HEK293 (cell line): ENCODE measurements at regions not wholly inside any gene's neighbourhood (a gene's known extent, or its start where the extent isn't known, plus 50 kb on each side); places are given as distances from the start of the nearest gene placed in this dataset.

Experiments used
- CTCF ChIA-PET: fragments of 350-600 bp; formaldehyde crosslinking; extraction: SDS; loops from one replicate; lab custom pipeline; 2021; ENCODE audit warnings: antibody characterized with exemption; lab: Yijun Ruan, JAX
- POLR2A ChIA-PET: fragments of 300-600 bp; formaldehyde crosslinking; extraction: SDS; loops from one replicate; lab custom pipeline; 2020; ENCODE audit warnings: antibody characterized with exemption, inconsistent platforms; lab: Yijun Ruan, JAX
- H3K27ac ChIP-seq: fragments of 200-500 bp; sonication (Bioruptor generic); 2 replicates; pipeline ENCODE4 v1.5.1; 2014; ENCODE audit warnings: low read depth, low read length, control low read depth, inconsistent platforms; ENCODE audit errors: extremely low read depth
- H3K36me3 ChIP-seq, 2 experiments: fragments of 200-500 bp in 1 of 2; sonication (Bioruptor generic) in 1 of 2; 1 replicate in 1 of 2; 2 replicates in 1 of 2; pipeline ENCODE4 v1.5.1; 2014 to 2017; ENCODE audit warnings: inconsistent platforms in 2 of 2, low read length in 2 of 2; ENCODE audit not compliant: control insufficient read depth in 2 of 2, insufficient read depth in 1 of 2
- H3K4me1 ChIP-seq: fragments of 200-500 bp; sonication (Bioruptor generic); 2 replicates; pipeline ENCODE4 v1.5.1; 2014; ENCODE audit warnings: mild to moderate bottlenecking, low read length, inconsistent platforms; ENCODE audit not compliant: control insufficient read depth, insufficient read depth
- H3K4me3 ChIP-seq: 2 replicates; pipeline ENCODE4 v1.5.1; 2011; ENCODE audit warnings: low read depth, mild to moderate bottlenecking, control low read depth, low read length, moderate library complexity
- H3K9me3 ChIP-seq: fragments of 200-500 bp; sonication (Bioruptor generic); 2 replicates; pipeline ENCODE4 v1.5.1; 2014; ENCODE audit warnings: low read depth, low read length, inconsistent platforms; ENCODE audit not compliant: control insufficient read depth, insufficient read depth
- ATF2 ChIP-seq: fragments of 450-650 bp; formaldehyde crosslinking; IDR thresholded peaks from 2 replicates; pipeline ENCODE4 v1.5.1; 2016; ENCODE audit warnings: missing biosample characterization, missing genetic modification characterization, low read depth
- GLI2 ChIP-seq: fragments of 450-650 bp; formaldehyde crosslinking; IDR thresholded peaks from 2 replicates; pipeline ENCODE4; 2017; ENCODE audit warnings: missing biosample characterization, missing genetic modification characterization, low read depth, borderline replicate concordance
- OVOL3 ChIP-seq: fragments of 450-650 bp; formaldehyde crosslinking; IDR thresholded peaks from 2 replicates; pipeline ENCODE4 v1.5.1; 2016; ENCODE audit warnings: missing biosample characterization, missing genetic modification characterization
- PBX3 ChIP-seq: sonication (generic); formaldehyde crosslinking; IDR thresholded peaks from 2 replicates; pipeline ENCODE4 v1.8.1; 2022; ENCODE audit warnings: mild to moderate bottlenecking, moderate library complexity, missing genetic modification reagents
- SALL2 ChIP-seq: fragments of 450-650 bp; formaldehyde crosslinking; IDR thresholded peaks from 2 replicates; pipeline ENCODE4 v1.5.0; 2017; ENCODE audit warnings: missing biosample characterization, mild to moderate bottlenecking, missing genetic modification characterization, borderline replicate concordance
- SCRT2 ChIP-seq: fragments of 450-650 bp; formaldehyde crosslinking; IDR thresholded peaks from 2 replicates; pipeline ENCODE4 v1.5.1; 2016; ENCODE audit warnings: missing biosample characterization, missing genetic modification characterization
- SETDB1 ChIP-seq: IDR thresholded peaks from one replicate; pipeline ENCODE4 v1.6.1; 2017; ENCODE audit warnings: mild to moderate bottlenecking, low read length, moderate library complexity, mixed read lengths; ENCODE audit not compliant: insufficient read length
- YY2 ChIP-seq: fragments of 450-650 bp; formaldehyde crosslinking; IDR thresholded peaks from 2 replicates; pipeline ENCODE4 v1.5.1; 2016; ENCODE audit warnings: missing biosample characterization, missing genetic modification characterization
- ZNF155 ChIP-seq: fragments of 450-650 bp; formaldehyde crosslinking; IDR thresholded peaks from 2 replicates; pipeline ENCODE4 v1.5.1; 2016; ENCODE audit warnings: missing biosample characterization, missing genetic modification characterization
- ZNF169 ChIP-seq: fragments of 450-650 bp; formaldehyde crosslinking; IDR thresholded peaks from 2 replicates; pipeline ENCODE4 v1.5.1; 2016; ENCODE audit warnings: missing biosample characterization, missing genetic modification characterization
- ZNF292 ChIP-seq: fragments of 450-650 bp; formaldehyde crosslinking; IDR thresholded peaks from 2 replicates; pipeline ENCODE4 v1.5.1; 2016; ENCODE audit warnings: low read depth, missing biosample characterization, missing genetic modification characterization, borderline replicate concordance
- ZNF302 ChIP-seq: fragments of 450-650 bp; formaldehyde crosslinking; IDR thresholded peaks from 2 replicates; pipeline ENCODE4 v1.5.1; 2016; ENCODE audit warnings: missing biosample characterization, missing genetic modification characterization, low read depth
- ZNF324 ChIP-seq: fragments of 450-650 bp; formaldehyde crosslinking; IDR thresholded peaks from 2 replicates; pipeline ENCODE4 v1.5.1; 2016; ENCODE audit warnings: missing biosample characterization, missing genetic modification characterization
- ZNF596 ChIP-seq: fragments of 450-650 bp; IDR thresholded peaks from 2 replicates; pipeline ENCODE4 v1.5.0; 2018; ENCODE audit warnings: missing biosample characterization, mild to moderate bottlenecking, missing genetic modification characterization, moderate library complexity
- TF ChIP-seq, protein P1 (sequence below): fragments of 450-650 bp; formaldehyde crosslinking; conservative IDR thresholded peaks from 2 replicates; pipeline ENCODE4 v1.5.1; 2016; ENCODE audit warnings: low read depth, missing biosample characterization, missing genetic modification characterization
- TF ChIP-seq, protein P2 (sequence below): fragments of 450-650 bp; formaldehyde crosslinking; IDR thresholded peaks from 2 replicates; pipeline ENCODE4 v1.5.1; 2016; ENCODE audit warnings: missing biosample characterization, missing genetic modification characterization
- TF ChIP-seq, protein P3 (sequence below): fragments of 450-650 bp; formaldehyde crosslinking; IDR thresholded peaks from 2 replicates; pipeline ENCODE4 v1.5.1; 2016; ENCODE audit warnings: missing biosample characterization, missing genetic modification characterization

- TF ChIP-seq SCRT2 (no peak), ZNF324 (no peak), SALL2 (tag by site-specific recombination) (no peak), ZNF169 (tag by site-specific recombination) (no peak), OVOL3 (tag by site-specific recombination) (no peak), PBX3 (CRISPR knock-in tag) (no peak), GLI2 (no peak), ZNF596 (no peak), YY2 (tag by site-specific recombination) (no peak), ZNF155 (tag by site-specific recombination) (no peak), ZNF292 (no peak), ZNF302 (tag by site-specific recombination) (no peak), ATF2 (tag by site-specific recombination) (no peak), SETDB1 (no peak)
- TF ChIP-seq, protein P1, sequence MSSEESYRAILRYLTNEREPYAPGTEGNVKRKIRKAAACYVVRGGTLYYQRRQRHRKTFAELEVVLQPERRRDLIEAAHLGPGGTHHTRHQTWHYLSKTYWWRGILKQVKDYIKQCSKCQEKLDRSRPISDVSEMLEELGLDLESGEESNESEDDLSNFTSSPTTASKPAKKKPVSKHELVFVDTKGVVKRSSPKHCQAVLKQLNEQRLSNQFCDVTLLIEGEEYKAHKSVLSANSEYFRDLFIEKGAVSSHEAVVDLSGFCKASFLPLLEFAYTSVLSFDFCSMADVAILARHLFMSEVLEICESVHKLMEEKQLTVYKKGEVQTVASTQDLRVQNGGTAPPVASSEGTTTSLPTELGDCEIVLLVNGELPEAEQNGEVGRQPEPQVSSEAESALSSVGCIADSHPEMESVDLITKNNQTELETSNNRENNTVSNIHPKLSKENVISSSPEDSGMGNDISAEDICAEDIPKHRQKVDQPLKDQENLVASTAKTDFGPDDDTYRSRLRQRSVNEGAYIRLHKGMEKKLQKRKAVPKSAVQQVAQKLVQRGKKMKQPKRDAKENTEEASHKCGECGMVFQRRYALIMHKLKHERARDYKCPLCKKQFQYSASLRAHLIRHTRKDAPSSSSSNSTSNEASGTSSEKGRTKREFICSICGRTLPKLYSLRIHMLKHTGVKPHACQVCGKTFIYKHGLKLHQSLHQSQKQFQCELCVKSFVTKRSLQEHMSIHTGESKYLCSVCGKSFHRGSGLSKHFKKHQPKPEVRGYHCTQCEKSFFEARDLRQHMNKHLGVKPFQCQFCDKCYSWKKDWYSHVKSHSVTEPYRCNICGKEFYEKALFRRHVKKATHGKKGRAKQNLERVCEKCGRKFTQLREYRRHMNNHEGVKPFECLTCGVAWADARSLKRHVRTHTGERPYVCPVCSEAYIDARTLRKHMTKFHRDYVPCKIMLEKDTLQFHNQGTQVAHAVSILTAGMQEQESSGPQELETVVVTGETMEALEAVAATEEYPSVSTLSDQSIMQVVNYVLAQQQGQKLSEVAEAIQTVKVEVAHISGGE (tag by site-specific recombination), result no peak
- TF ChIP-seq, protein P2, sequence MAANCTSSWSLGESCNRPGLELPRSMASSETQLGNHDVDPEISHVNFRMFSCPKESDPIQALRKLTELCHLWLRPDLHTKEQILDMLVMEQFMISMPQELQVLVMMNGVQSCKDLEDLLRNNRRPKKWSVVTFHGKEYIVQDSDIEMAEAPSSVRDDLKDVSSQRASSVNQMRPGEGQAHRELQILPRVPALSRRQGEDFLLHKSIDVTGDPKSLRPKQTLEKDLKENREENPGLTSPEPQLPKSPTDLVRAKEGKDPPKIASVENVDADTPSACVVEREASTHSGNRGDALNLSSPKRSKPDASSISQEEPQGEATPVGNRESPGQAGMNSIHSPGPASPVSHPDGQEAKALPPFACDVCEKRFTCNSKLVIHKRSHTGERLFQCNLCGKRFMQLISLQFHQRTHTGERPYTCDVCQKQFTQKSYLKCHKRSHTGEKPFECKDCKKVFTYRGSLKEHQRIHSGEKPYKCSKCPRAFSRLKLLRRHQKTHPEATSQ (tag by site-specific recombination), result no peak
- TF ChIP-seq, protein P3, sequence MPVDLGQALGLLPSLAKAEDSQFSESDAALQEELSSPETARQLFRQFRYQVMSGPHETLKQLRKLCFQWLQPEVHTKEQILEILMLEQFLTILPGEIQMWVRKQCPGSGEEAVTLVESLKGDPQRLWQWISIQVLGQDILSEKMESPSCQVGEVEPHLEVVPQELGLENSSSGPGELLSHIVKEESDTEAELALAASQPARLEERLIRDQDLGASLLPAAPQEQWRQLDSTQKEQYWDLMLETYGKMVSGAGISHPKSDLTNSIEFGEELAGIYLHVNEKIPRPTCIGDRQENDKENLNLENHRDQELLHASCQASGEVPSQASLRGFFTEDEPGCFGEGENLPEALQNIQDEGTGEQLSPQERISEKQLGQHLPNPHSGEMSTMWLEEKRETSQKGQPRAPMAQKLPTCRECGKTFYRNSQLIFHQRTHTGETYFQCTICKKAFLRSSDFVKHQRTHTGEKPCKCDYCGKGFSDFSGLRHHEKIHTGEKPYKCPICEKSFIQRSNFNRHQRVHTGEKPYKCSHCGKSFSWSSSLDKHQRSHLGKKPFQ (tag by site-specific recombination), result no peak
- ChIA-PET CTCF (no interaction called here), POLR2A (no interaction called here)
Measured at GRCh38 chr3:34828847-34829246, 810.5 kb upstream of the ARPP21 start.

More at GRCh38 chr3:34828847-34829246, 810.5 kb upstream of the ARPP21 start:
- Histone ChIP-seq H3K4me3 (no peak overlapping the region), H3K4me1 (no peaks in the 10 kb centered on the region), H3K36me3 (no peaks in the 10 kb centered on the region), H3K27ac (no peak overlapping the region), H3K9me3 (no peaks in the 10 kb centered on the region)
